HEK293 (cell line): ENCODE measurements at regions not wholly inside any gene's neighbourhood (a gene's known extent, or its start where the extent isn't known, plus 50 kb on each side); places are given as distances from the start of the nearest gene placed in this dataset.
"Not testable (repeated sequence)": the region's sequence is repeated elsewhere in the genome, so short reads cannot be mapped to it uniquely, and the experiment has no call there.

ENCODE experiments used
- CTCF ChIA-PET: fragments of 350-600 bp; formaldehyde crosslinking; extraction: SDS; loops from one replicate; lab custom pipeline; 2021; ENCODE audit warnings: antibody characterized with exemption; lab: Yijun Ruan, JAX
- POLR2A ChIA-PET: fragments of 300-600 bp; formaldehyde crosslinking; extraction: SDS; loops from one replicate; lab custom pipeline; 2020; ENCODE audit warnings: antibody characterized with exemption, inconsistent platforms; lab: Yijun Ruan, JAX
- H3K27ac ChIP-seq: fragments of 200-500 bp; sonication (Bioruptor generic); 2 replicates; pipeline ENCODE4 v1.5.1; 2014; ENCODE audit warnings: low read depth, low read length, control low read depth, inconsistent platforms; ENCODE audit errors: extremely low read depth
- H3K36me3 ChIP-seq, 2 experiments: fragments of 200-500 bp in 1 of 2; sonication (Bioruptor generic) in 1 of 2; 1 replicate in 1 of 2; 2 replicates in 1 of 2; pipeline ENCODE4 v1.5.1; 2014 to 2017; ENCODE audit warnings: inconsistent platforms in 2 of 2, low read length in 2 of 2; ENCODE audit not compliant: control insufficient read depth in 2 of 2, insufficient read depth in 1 of 2
- H3K4me1 ChIP-seq: fragments of 200-500 bp; sonication (Bioruptor generic); 2 replicates; pipeline ENCODE4 v1.5.1; 2014; ENCODE audit warnings: mild to moderate bottlenecking, low read length, inconsistent platforms; ENCODE audit not compliant: control insufficient read depth, insufficient read depth
- H3K4me3 ChIP-seq: 2 replicates; pipeline ENCODE4 v1.5.1; 2011; ENCODE audit warnings: low read depth, mild to moderate bottlenecking, control low read depth, low read length, moderate library complexity
- H3K9me3 ChIP-seq: fragments of 200-500 bp; sonication (Bioruptor generic); 2 replicates; pipeline ENCODE4 v1.5.1; 2014; ENCODE audit warnings: low read depth, low read length, inconsistent platforms; ENCODE audit not compliant: control insufficient read depth, insufficient read depth
- GFI1B ChIP-seq: fragments of 450-650 bp; formaldehyde crosslinking; IDR thresholded peaks from 2 replicates; pipeline ENCODE4 v1.5.1; 2016; ENCODE audit warnings: missing biosample characterization, missing genetic modification characterization
- HOXD13 ChIP-seq: sonication (generic); formaldehyde crosslinking; IDR thresholded peaks from 2 replicates; pipeline ENCODE4 v1.8.0; 2022; ENCODE audit warnings: missing genetic modification reagents, borderline replicate concordance
- KLF10 ChIP-seq: fragments of 450-650 bp; IDR thresholded peaks from 2 replicates; pipeline ENCODE4 v1.5.1; 2018; ENCODE audit warnings: missing biosample characterization, mild to moderate bottlenecking, missing genetic modification characterization
- KLF8 ChIP-seq: fragments of 450-650 bp; formaldehyde crosslinking; IDR thresholded peaks from 2 replicates; pipeline ENCODE4 v1.5.1; 2016; ENCODE audit warnings: missing biosample characterization, missing genetic modification characterization
- OSR2 ChIP-seq: fragments of 450-650 bp; formaldehyde crosslinking; IDR thresholded peaks from 2 replicates; pipeline ENCODE4 v1.5.1; 2016; ENCODE audit warnings: missing biosample characterization, missing genetic modification characterization
- ZBTB1 ChIP-seq: fragments of 450-650 bp; formaldehyde crosslinking; IDR thresholded peaks from 2 replicates; pipeline ENCODE4 v1.5.1; 2016; ENCODE audit warnings: missing biosample characterization, missing genetic modification characterization
- ZFP37 ChIP-seq: fragments of 450-650 bp; formaldehyde crosslinking; IDR thresholded peaks from 2 replicates; pipeline ENCODE4 v1.5.1; 2016; ENCODE audit warnings: missing biosample characterization, missing genetic modification characterization
- ZFP41 ChIP-seq: fragments of 450-650 bp; formaldehyde crosslinking; IDR thresholded peaks from 2 replicates; pipeline ENCODE4 v1.5.1; 2016; ENCODE audit warnings: missing biosample characterization, missing genetic modification characterization, borderline replicate concordance
- ZNF140 ChIP-seq: fragments of 450-650 bp; formaldehyde crosslinking; IDR thresholded peaks from 2 replicates; pipeline ENCODE4 v1.5.1; 2016; ENCODE audit warnings: missing biosample characterization, missing genetic modification characterization
- ZNF146 ChIP-seq: fragments of 450-650 bp; formaldehyde crosslinking; IDR thresholded peaks from 2 replicates; pipeline ENCODE4 v1.5.1; 2016; ENCODE audit warnings: missing biosample characterization, missing genetic modification characterization
- ZNF174 ChIP-seq: fragments of 450-650 bp; formaldehyde crosslinking; IDR thresholded peaks from 2 replicates; pipeline ENCODE4 v1.5.0; 2017; ENCODE audit warnings: missing biosample characterization, mild to moderate bottlenecking, missing genetic modification characterization
- ZNF274 ChIP-seq, 2 experiments: fragments of 200-500 bp in 1 of 2; fragments of 450-650 bp in 1 of 2; sonication (Bioruptor generic) in 1 of 2; formaldehyde crosslinking in 1 of 2; IDR thresholded peaks; 2 replicates each; pipeline versions ENCODE4 v1.5.1 to v1.6.1; 2014 to 2016; ENCODE audit warnings: borderline replicate concordance in 1 of 2, inconsistent platforms in 1 of 2, low read length in 1 of 2, missing biosample characterization in 1 of 2, missing genetic modification characterization in 1 of 2
- ZNF292 ChIP-seq: fragments of 450-650 bp; formaldehyde crosslinking; IDR thresholded peaks from 2 replicates; pipeline ENCODE4 v1.5.1; 2016; ENCODE audit warnings: low read depth, missing biosample characterization, missing genetic modification characterization, borderline replicate concordance
- ZNF37A ChIP-seq: fragments of 450-650 bp; IDR thresholded peaks from 2 replicates; pipeline ENCODE4 v1.5.1; 2018; ENCODE audit warnings: missing biosample characterization, missing genetic modification characterization
- ZNF426 ChIP-seq: fragments of 450-650 bp; formaldehyde crosslinking; IDR thresholded peaks from 2 replicates; pipeline ENCODE4 v1.5.1; 2017; ENCODE audit warnings: missing biosample characterization, missing genetic modification characterization, mild to moderate bottlenecking, inconsistent platforms, moderate library complexity
- ZNF530 ChIP-seq: fragments of 450-650 bp; formaldehyde crosslinking; IDR thresholded peaks from 2 replicates; pipeline ENCODE4 v1.5.1; 2016; ENCODE audit warnings: low read depth, missing biosample characterization, missing genetic modification characterization
- ZNF626 ChIP-seq: fragments of 450-650 bp; sonication (Bioruptor Pico); formaldehyde crosslinking; IDR thresholded peaks from 2 replicates; pipeline ENCODE4 v1.5.1; 2018; ENCODE audit warnings: missing biosample characterization, missing genetic modification characterization, inconsistent platforms
- ZNF677 ChIP-seq: fragments of 450-650 bp; IDR thresholded peaks from 2 replicates; pipeline ENCODE4 v1.5.0; 2018; ENCODE audit warnings: missing biosample characterization, mild to moderate bottlenecking, missing genetic modification characterization, moderate library complexity
- ZNF692 ChIP-seq: fragments of 450-650 bp; formaldehyde crosslinking; IDR thresholded peaks from 2 replicates; pipeline ENCODE4 v1.5.1; 2016; ENCODE audit warnings: missing biosample characterization, missing genetic modification characterization
- ZNF777 ChIP-seq: fragments of 450-650 bp; formaldehyde crosslinking; IDR thresholded peaks from 2 replicates; pipeline ENCODE4 v1.5.1; 2017; ENCODE audit warnings: missing biosample characterization, missing genetic modification characterization, borderline replicate concordance
- ZNF785 ChIP-seq: fragments of 450-650 bp; formaldehyde crosslinking; IDR thresholded peaks from 2 replicates; pipeline ENCODE4 v1.5.1; 2016; ENCODE audit warnings: missing biosample characterization, missing genetic modification characterization
- ZXDB ChIP-seq: fragments of 450-650 bp; formaldehyde crosslinking; IDR thresholded peaks from 2 replicates; pipeline ENCODE4 v1.5.1; 2016; ENCODE audit warnings: missing biosample characterization, missing genetic modification characterization
- TF ChIP-seq, protein P1 (sequence below): fragments of 450-650 bp; formaldehyde crosslinking; IDR thresholded peaks from 2 replicates; pipeline ENCODE4 v1.5.1; 2016; ENCODE audit warnings: missing biosample characterization, missing genetic modification characterization

- TF ChIP-seq KLF8 (no peak), KLF10 (tag by site-specific recombination) (no peak)
Measured at GRCh38 chr22:22968366-22968765, 80.8 kb downstream of the IGLL5 start (continued).

DNA sequence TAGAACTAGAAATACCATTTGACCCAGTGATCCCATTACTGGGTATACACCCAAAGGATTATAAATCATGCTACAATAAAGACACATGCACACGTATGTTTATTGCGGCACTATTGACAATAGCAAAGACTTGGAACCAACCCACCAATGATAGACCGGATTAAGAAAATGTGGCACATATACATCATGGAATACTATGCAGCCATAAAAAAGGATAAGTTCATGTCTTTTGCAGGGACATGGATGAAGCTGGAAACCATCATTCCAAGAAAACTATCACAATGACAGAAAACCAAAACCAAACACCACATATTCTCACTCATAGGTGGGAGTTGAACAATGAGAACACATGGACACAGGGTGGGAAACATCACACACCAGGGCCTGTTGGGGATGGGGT lies 85.0 kb downstream of the IGLL5 start:
- H3K4me1 ChIP-seq, H3K36me3 ChIP-seq, H3K9me3 ChIP-seq, H3K4me3 ChIP-seq, H3K27ac ChIP-seq, POLR2A ChIA-PET: not testable (repeated sequence)
- peak; percentile 67 for TF ChIP-seq ZNF146
- CTCF ChIA-PET = interaction anchor here (0.9 to 5.7 kb wide), 4 partner anchors 10 to 219 kb away, joined by 3 to 76 read pairs (median 6); no protein-coding TSS in a partner anchor

- Histone ChIP-seq H3K27ac (no peak overlapping the region), H3K36me3 (no peaks in the 10 kb centered on the region), H3K4me1 (no peaks in the 10 kb centered on the region), H3K4me3 (no peak overlapping the region), H3K9me3 (no peaks in the 10 kb centered on the region)
- POLR2A ChIA-PET = interaction anchor here (0.7 kb wide), 1 partner anchor 11 kb away, joined by 3 read pairs; no protein-coding TSS in a partner anchor
- CTCF ChIA-PET = interaction anchor here (0.9 to 5.7 kb wide), 3 partner anchors 14 to 220 kb away, joined by 3 to 76 read pairs (median 10); no protein-coding TSS in a partner anchor
- TF ChIP-seq ZNF692 (tag by site-specific recombination) (no peak), OSR2 (tag by site-specific recombination) (no peak), ZNF140 (tag by site-specific recombination) (no peak), ZBTB1 (no peak), ZNF777 (tag by site-specific recombination) (no peak), ZFP41 (tag by site-specific recombination) (no peak), ZNF292 (no peak), ZNF785 (tag by site-specific recombination) (no peak), ZNF530 (tag by site-specific recombination) (no peak), ZNF274 (IDR thresholded peaks at IDR 0.05; ENCODE audit: low read length) (no peak), ZNF274 (tag by site-specific recombination; IDR thresholded peaks at IDR 0.05; ENCODE audit: borderline replicate concordance) (no peak), ZNF626 (no peak), ZFP37 (tag by site-specific recombination) (no peak), ZNF174 (tag by site-specific recombination) (no peak), ZNF426 (tag by site-specific recombination) (no peak), HOXD13 (CRISPR knock-in tag) (no peak), ZNF37A (no peak), ZXDB (tag by site-specific recombination) (no peak), ZNF677 (tag by site-specific recombination) (no peak), GFI1B (tag by site-specific recombination) (no peak)
- TF ChIP-seq, protein P1, sequence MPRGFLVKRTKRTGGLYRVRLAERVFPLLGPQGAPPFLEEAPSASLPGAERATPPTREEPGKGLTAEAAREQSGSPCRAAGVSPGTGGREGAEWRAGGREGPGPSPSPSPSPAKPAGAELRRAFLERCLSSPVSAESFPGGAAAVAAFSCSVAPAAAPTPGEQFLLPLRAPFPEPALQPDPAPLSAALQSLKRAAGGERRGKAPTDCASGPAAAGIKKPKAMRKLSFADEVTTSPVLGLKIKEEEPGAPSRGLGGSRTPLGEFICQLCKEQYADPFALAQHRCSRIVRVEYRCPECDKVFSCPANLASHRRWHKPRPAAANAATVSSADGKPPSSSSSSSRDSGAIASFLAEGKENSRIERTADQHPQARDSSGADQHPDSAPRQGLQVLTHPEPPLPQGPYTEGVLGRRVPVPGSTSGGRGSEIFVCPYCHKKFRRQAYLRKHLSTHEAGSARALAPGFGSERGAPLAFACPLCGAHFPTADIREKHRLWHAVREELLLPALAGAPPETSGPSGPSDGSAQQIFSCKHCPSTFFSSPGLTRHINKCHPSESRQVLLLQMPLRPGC (tag by site-specific recombination) = no peak
Measured at GRCh38 chr22:22973336-22973735, 85.7 kb downstream of the IGLL5 start.
